ENCODE measurements at regions not wholly inside any gene's neighbourhood (a gene's known extent, or its start where the extent isn't known, plus 50 kb on each side); places are given as distances from the start of the nearest gene placed in this dataset.
"Not testable (repeated sequence)": the region's sequence is repeated elsewhere in the genome, so short reads cannot be mapped to it uniquely, and the experiment has no call there.

- H3K9me3 ChIP-seq (ENCODE audit: control insufficient read depth, low read depth, low read length); DNase-seq; H3K4me3 ChIP-seq (ENCODE audit: low read length); H3K27me3 ChIP-seq (ENCODE audit: control insufficient read depth, insufficient read depth, low read length); H3K36me3 ChIP-seq (ENCODE audit: control insufficient read depth, insufficient read depth, low read length); H3K4me1 ChIP-seq (ENCODE audit: control insufficient read depth, insufficient read depth, low read length); H3K27ac ChIP-seq (ENCODE audit: low read length): not testable (repeated sequence)
Measured at GRCh38 chr2:150667039-150667438, 179.6 kb upstream of the RND3 start.

DNA sequence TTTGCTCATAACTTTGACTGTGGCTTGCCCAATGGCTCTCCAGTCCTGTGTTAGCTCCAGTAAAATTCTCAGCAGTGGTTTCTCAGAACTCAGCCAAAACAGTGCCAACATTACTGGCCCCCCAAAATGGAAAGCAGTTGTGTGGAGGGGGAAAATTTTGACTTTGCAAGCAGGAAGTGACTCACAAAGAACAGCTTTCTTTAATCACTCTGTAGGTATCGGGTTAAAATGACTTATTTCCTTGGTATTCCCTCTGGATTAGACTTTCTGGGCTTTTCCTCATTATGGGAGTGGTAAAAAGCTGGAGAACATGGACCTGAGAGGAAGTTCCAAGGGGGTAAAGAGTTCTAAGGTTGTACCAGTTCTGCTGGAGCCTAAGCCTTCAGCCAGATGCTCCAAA, 175.7 kb upstream of the RND3 start:
- H3K36me3 ChIP-seq (ENCODE audit: control insufficient read depth, insufficient read depth, low read length): no peaks in the 10 kb centered on the region
- no peaks in the 10 kb centered on the region for H3K9me3 ChIP-seq (ENCODE audit: control insufficient read depth, low read depth, low read length)
- no CpG with 5 or more reads among the region's 1 CpG for WGBS (ENCODE audit: insufficient coverage, low lambda C conversion rate)
- H3K4me3 ChIP-seq (ENCODE audit: low read length): no peak overlapping the region
- H3K27me3 ChIP-seq (ENCODE audit: control insufficient read depth, insufficient read depth, low read length): no peaks in the 10 kb centered on the region
- H3K4me1 ChIP-seq (ENCODE audit: control insufficient read depth, insufficient read depth, low read length): peaks cover 6% of the 10 kb centered on the region
- H3K27ac ChIP-seq (ENCODE audit: low read length): no peak overlapping the region
- DNase-seq: no peak

- no peak for DNase-seq
- H3K36me3 ChIP-seq (ENCODE audit: control insufficient read depth, insufficient read depth, low read length): no peaks in the 10 kb centered on the region
- H3K4me3 ChIP-seq (ENCODE audit: low read length): no peak overlapping the region
- no peaks in the 10 kb centered on the region for H3K27me3 ChIP-seq (ENCODE audit: control insufficient read depth, insufficient read depth, low read length)
- H3K4me1 ChIP-seq (ENCODE audit: control insufficient read depth, insufficient read depth, low read length): peaks cover 6% of the 10 kb centered on the region
- no peaks in the 10 kb centered on the region for H3K9me3 ChIP-seq (ENCODE audit: control insufficient read depth, low read depth, low read length)
- H3K27ac ChIP-seq (ENCODE audit: low read length): no peak overlapping the region
- WGBS (ENCODE audit: insufficient coverage, low lambda C conversion rate): no CpG with 5 or more reads among the region's 2 CpGs
Measured at GRCh38 chr2:150656002-150656401, 168.5 kb upstream of the RND3 start.

GRCh38 chr2:150653351-150653750, 165.9 kb upstream of the RND3 start:
- Histone ChIP-seq H3K27me3 (ENCODE audit: control insufficient read depth, insufficient read depth, low read length) (no peaks in the 10 kb centered on the region), H3K36me3 (ENCODE audit: control insufficient read depth, insufficient read depth, low read length) (no peaks in the 10 kb centered on the region), H3K4me1 (ENCODE audit: control insufficient read depth, insufficient read depth, low read length) (no peaks in the 10 kb centered on the region), H3K27ac (ENCODE audit: low read length) (no peak overlapping the region), H3K9me3 (ENCODE audit: control insufficient read depth, low read depth, low read length) (no peaks in the 10 kb centered on the region), H3K4me3 (ENCODE audit: low read length) (no peak overlapping the region)
- WGBS (ENCODE audit: insufficient coverage, low lambda C conversion rate): 75% methylated on average over 1 of the region's 1 CpG
- DNase-seq: no peak

DNA sequence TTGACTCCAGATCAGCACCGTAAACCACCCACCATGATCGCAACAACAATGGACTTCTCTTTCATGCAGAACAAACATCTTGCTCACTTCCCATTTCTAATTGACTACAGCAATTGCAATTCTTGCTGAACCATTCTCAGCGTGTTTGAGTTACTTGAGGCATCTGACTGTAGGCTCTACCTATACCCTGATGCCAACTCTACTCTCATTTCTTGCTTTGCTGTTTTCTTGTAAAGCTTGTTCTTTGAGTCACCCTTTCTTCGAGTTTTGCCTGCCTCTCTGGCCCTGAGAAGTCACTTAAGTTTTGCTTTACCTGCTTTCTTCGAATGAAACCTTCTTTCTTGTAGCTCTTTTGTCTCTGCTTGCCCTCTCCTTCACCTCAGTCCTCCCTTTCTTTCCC, 160.5 kb upstream of the RND3 start:
- DNase-seq: no peak
- WGBS (ENCODE audit: insufficient coverage, low lambda C conversion rate): 80% methylated on average over 3 of the region's 5 CpGs
- Histone ChIP-seq H3K36me3 (ENCODE audit: control insufficient read depth, insufficient read depth, low read length) (no peaks in the 10 kb centered on the region), H3K9me3 (ENCODE audit: control insufficient read depth, low read depth, low read length) (no peaks in the 10 kb centered on the region), H3K27ac (ENCODE audit: low read length) (no peak overlapping the region), H3K27me3 (ENCODE audit: control insufficient read depth, insufficient read depth, low read length) (no peaks in the 10 kb centered on the region), H3K4me1 (ENCODE audit: control insufficient read depth, insufficient read depth, low read length) (no peaks in the 10 kb centered on the region), H3K4me3 (ENCODE audit: low read length) (no peak overlapping the region)

DNA sequence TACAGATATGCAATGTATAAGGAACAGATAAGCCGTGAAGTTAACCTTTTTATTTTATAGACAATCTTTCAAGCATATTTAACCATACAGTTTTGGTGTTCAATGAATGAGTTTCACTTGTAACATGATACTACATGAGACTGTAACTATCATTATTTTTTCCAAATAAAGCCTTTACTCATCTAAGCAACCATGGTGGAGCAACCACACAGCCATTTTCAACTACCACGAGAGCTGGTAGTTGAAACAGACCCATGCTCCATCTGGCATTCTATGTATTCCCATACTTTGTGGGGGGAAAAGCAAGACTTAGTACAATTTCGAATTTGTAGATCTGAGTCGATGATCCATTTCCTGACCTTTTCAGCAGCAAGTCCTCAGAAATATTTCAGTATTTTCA, 159.3 kb upstream of the RND3 start:
- WGBS (ENCODE audit: insufficient coverage, low lambda C conversion rate): no CpG with 5 or more reads among the region's 4 CpGs
- Histone ChIP-seq H3K4me3 (ENCODE audit: low read length) (no peak overlapping the region), H3K4me1 (ENCODE audit: control insufficient read depth, insufficient read depth, low read length) (no peaks in the 10 kb centered on the region), H3K36me3 (ENCODE audit: control insufficient read depth, insufficient read depth, low read length) (no peaks in the 10 kb centered on the region), H3K9me3 (ENCODE audit: control insufficient read depth, low read depth, low read length) (no peaks in the 10 kb centered on the region), H3K27me3 (ENCODE audit: control insufficient read depth, insufficient read depth, low read length) (no peaks in the 10 kb centered on the region), H3K27ac (ENCODE audit: low read length) (no peak overlapping the region)
- DNase-seq: no peak

DNA sequence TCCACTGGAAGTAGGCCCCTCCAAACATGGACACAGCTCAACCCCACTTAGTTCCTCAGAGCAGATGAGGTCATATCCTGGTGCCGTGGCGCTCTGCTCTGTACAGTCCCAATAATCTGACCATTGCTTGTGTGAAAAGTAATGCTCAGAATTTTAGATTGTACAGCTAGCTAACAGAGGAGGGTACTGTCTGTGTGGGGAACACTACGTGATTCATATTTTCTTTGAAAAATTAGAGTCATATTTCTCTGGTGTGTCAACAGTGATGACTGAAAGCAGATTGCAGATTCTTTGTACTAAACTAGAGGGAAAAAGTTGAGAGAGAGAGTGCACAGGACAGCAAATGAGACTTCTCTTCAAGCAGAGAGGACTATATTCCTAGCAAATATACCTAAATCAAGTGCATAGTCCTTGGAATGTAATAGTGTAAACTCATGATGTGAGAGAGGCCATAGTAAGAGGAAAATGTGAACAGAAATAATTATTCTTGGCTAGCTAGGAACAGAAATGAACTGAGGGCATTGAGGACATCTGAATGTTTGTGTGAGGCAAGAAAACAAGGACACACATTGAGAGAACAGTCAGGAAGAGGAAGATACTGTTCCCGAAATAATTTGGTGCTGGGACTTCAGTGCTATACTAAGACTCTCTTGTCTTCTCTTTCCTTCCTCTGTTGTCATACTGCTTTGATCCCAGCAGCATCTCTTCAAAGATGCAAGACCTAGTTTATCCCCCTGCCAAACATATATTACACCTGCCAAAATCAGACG, 157.0 kb upstream of the RND3 start:
- WGBS (ENCODE audit: insufficient coverage, low lambda C conversion rate): no CpG with 5 or more reads among the region's 5 CpGs
- no peaks in the 10 kb centered on the region for H3K27me3 ChIP-seq (ENCODE audit: control insufficient read depth, insufficient read depth, low read length)
- no peaks in the 10 kb centered on the region for H3K36me3 ChIP-seq (ENCODE audit: control insufficient read depth, insufficient read depth, low read length)
- no peak for DNase-seq
- no peak overlapping the region for H3K4me3 ChIP-seq (ENCODE audit: low read length)
- H3K9me3 ChIP-seq (ENCODE audit: control insufficient read depth, low read depth, low read length): no peaks in the 10 kb centered on the region
- H3K27ac ChIP-seq (ENCODE audit: low read length): no peak overlapping the region
- no peaks in the 10 kb centered on the region for H3K4me1 ChIP-seq (ENCODE audit: control insufficient read depth, insufficient read depth, low read length)

DNA sequence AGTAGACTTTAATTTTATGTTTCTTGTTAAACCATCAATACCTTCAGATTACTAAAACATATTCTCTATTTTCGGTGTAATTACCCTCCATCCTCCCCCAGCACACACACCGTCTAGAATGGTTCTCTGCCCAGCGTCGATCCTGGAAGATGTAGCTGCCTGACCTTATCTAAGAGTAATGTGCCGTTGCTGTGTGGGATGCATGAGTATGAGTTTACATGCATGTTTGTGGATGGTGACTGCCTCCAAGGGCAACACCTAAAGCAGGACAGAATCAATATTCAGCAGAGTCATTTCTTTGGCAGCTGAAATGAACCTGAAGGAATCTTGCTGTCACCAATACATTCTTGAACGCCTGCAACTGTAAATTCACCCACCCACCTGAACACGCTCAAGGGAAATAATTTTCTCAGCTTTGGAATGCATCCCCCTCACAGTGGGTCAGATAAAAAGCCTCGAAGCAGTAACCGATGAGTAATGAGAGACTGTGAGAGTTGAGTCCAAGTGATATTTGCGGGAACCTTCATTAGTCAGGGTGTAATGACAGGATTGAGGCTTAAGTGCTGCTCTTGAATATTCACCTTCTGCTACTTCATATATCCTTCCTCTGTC, 155.8 kb upstream of the RND3 start:
- no peaks in the 10 kb centered on the region for H3K36me3 ChIP-seq (ENCODE audit: control insufficient read depth, insufficient read depth, low read length)
- DNase-seq: no peak
- H3K9me3 ChIP-seq (ENCODE audit: control insufficient read depth, low read depth, low read length): no peaks in the 10 kb centered on the region
- H3K27ac ChIP-seq (ENCODE audit: low read length): no peak overlapping the region
- H3K4me1 ChIP-seq (ENCODE audit: control insufficient read depth, insufficient read depth, low read length): no peaks in the 10 kb centered on the region
- WGBS (ENCODE audit: insufficient coverage, low lambda C conversion rate): no CpG with 5 or more reads among the region's 10 CpGs
- no peak overlapping the region for H3K4me3 ChIP-seq (ENCODE audit: low read length)
- H3K27me3 ChIP-seq (ENCODE audit: control insufficient read depth, insufficient read depth, low read length): no peaks in the 10 kb centered on the region

- H3K27ac ChIP-seq (ENCODE audit: low read length): no peak overlapping the region
- 13% methylated on average over 2 of the region's 4 CpGs for WGBS (ENCODE audit: insufficient coverage, low lambda C conversion rate)
Measured at GRCh38 chr2:150640039-150640438, 152.6 kb upstream of the RND3 start.

GRCh38 chr2:150639383-150639782, 151.9 kb upstream of the RND3 start:
- no peak overlapping the region for H3K4me3 ChIP-seq (ENCODE audit: low read length)
- H3K9me3 ChIP-seq (ENCODE audit: control insufficient read depth, low read depth, low read length): no peaks in the 10 kb centered on the region
- WGBS (ENCODE audit: insufficient coverage, low lambda C conversion rate): 100% methylated on average over 1 of the region's 3 CpGs
- DNase-seq: no peak
- H3K27ac ChIP-seq (ENCODE audit: low read length): no peak overlapping the region
- H3K36me3 ChIP-seq (ENCODE audit: control insufficient read depth, insufficient read depth, low read length): no peaks in the 10 kb centered on the region
- H3K4me1 ChIP-seq (ENCODE audit: control insufficient read depth, insufficient read depth, low read length): no peaks in the 10 kb centered on the region
- H3K27me3 ChIP-seq (ENCODE audit: control insufficient read depth, insufficient read depth, low read length): no peaks in the 10 kb centered on the region

More at GRCh38 chr2:150640039-150640438, 152.6 kb upstream of the RND3 start:
- no peaks in the 10 kb centered on the region for H3K9me3 ChIP-seq (ENCODE audit: control insufficient read depth, low read depth, low read length)
- no peak overlapping the region for H3K4me3 ChIP-seq (ENCODE audit: low read length)
- H3K27me3 ChIP-seq (ENCODE audit: control insufficient read depth, insufficient read depth, low read length): no peaks in the 10 kb centered on the region
- no peak for DNase-seq
- no peaks in the 10 kb centered on the region for H3K4me1 ChIP-seq (ENCODE audit: control insufficient read depth, insufficient read depth, low read length)
- H3K36me3 ChIP-seq (ENCODE audit: control insufficient read depth, insufficient read depth, low read length): no peaks in the 10 kb centered on the region
